ENCODE measurements at regions not wholly inside any gene's neighbourhood (a gene's known extent, or its start where the extent isn't known, plus 50 kb on each side); places are given as distances from the start of the nearest gene placed in this dataset.
"Not testable (repeated sequence)": the region's sequence is repeated elsewhere in the genome, so short reads cannot be mapped to it uniquely, and the experiment has no call there.

DNA sequence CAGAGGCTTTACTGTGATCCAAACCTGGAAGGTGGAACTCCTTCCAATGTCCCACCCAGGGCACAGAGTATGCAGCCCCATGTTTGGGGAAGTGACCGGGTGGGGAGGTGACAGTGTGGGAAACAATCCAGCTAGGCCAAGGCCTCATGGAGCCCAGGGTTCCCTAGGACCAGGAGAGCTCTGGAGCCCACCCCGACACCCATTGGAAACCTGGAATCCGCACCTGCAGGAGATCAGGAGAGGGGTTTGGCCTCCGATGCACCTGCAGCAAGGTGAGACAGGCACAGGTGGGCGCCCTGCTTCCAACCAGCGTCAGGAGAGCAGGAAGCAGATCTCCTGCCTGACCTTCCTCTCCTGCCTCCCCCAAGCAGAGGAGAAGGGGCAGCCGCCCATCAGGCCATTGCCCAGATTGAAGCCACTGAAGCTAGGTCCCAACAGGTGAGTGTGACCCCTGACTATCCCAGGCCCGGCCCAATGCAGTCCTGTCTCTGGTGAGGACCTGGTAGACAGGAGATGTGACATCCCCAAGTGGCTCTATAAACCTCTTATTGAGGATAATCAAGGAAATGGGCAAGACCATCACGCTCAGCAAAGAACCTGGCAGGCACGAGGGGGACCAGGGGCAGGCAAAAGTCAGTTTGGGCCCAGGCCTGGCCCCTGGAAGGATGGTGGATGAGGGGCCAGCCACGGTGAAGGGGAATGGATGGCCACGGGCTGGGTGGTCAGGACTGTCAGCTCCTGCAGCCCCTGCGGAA, 53.1 kb upstream of the CSPG4 start:
- H3K4me2 ChIP-seq (ENCODE audit: low read length); H2AFZ ChIP-seq (ENCODE audit: low read depth, low read length, poor library complexity, severe bottlenecking); H4K20me1 ChIP-seq (ENCODE audit: insufficient read depth); H3K4me1 ChIP-seq (ENCODE audit: control insufficient read depth in 1 of 2, insufficient read depth in 2 of 2, low read length in 2 of 2); CTCF ChIA-PET; ATAC-seq; BruUV-seq (replicated peaks); H3K9ac ChIP-seq (ENCODE audit: low read length); H3K27ac ChIP-seq (ENCODE audit: low read depth, low read length); intact Hi-C loops (cut with micrococcal nuclease); H3K4me3 ChIP-seq (replicated peaks in 1 of 2; ENCODE audit: low read depth in 1 of 2, low read length in 2 of 2); RAD21 ChIA-PET (ENCODE audit: low non-redundant PET in 1 of 2, low total read pairs in 2 of 2, uncharacterized antibody in 2 of 2, unreplicated experiment in 2 of 2); DNase-seq (ENCODE audit: low read depth, low spot score); POLR2A ChIA-PET; H3K36me3 ChIP-seq (ENCODE audit: control insufficient read depth in 1 of 2, insufficient read depth in 2 of 2, low read length in 2 of 2); H3K27me3 ChIP-seq (ENCODE audit: insufficient read depth, low read length); H3K79me2 ChIP-seq (ENCODE audit: insufficient read depth, low read length); H3K9me2 ChIP-seq (ENCODE audit: insufficient read depth); H3K9me3 ChIP-seq (ENCODE audit: control insufficient read depth in 1 of 2, insufficient read depth in 1 of 2, low read depth in 1 of 2, low read length in 2 of 2): not testable (repeated sequence)

DNA sequence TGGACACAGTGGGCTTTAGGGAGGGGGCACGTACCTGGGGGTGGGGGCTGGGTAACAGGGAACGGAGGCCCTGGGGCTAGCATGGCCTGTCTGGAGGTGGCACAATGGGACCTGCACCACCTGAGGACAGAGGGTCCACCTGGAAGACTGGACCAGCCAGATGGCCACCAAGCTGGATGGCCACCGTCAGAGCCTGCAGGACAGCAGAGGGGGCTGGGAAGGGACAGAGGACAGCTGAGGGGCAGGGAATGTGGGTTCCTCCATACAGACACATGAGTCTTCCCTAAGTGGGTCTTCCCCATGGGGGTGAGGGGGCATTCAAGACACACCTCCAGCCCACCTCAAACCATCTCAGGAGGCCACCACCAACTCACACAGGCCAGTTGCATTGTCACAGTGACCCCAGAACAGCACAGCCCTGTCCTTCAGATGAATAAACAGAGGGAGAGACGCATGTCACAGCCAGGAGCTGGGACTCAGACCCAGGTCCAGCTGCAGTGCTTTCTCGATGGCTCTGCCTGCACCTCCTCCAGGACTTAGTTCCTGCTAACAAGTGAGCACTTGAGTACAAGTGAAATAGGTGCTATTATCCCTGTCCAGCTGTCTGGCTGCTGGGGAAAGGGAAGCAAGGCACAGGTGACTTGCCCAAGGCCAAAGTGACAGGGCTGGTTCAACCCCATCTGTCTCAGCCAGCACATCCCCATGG, 52.4 kb upstream of the CSPG4 start:
- ATAC-seq; H3K27ac ChIP-seq (ENCODE audit: low read depth, low read length); H4K20me1 ChIP-seq (ENCODE audit: insufficient read depth); H3K27me3 ChIP-seq (ENCODE audit: insufficient read depth, low read length); BruUV-seq (replicated peaks); RAD21 ChIA-PET (ENCODE audit: low non-redundant PET in 1 of 2, low total read pairs in 2 of 2, uncharacterized antibody in 2 of 2, unreplicated experiment in 2 of 2); H3K4me2 ChIP-seq (ENCODE audit: low read length); H3K9me2 ChIP-seq (ENCODE audit: insufficient read depth); POLR2A ChIA-PET; DNase-seq (ENCODE audit: low read depth, low spot score); H2AFZ ChIP-seq (ENCODE audit: low read depth, low read length, poor library complexity, severe bottlenecking); intact Hi-C loops (cut with micrococcal nuclease); H3K4me3 ChIP-seq (replicated peaks in 1 of 2; ENCODE audit: low read depth in 1 of 2, low read length in 2 of 2); H3K36me3 ChIP-seq (ENCODE audit: control insufficient read depth in 1 of 2, insufficient read depth in 2 of 2, low read length in 2 of 2); H3K79me2 ChIP-seq (ENCODE audit: insufficient read depth, low read length); H3K4me1 ChIP-seq (ENCODE audit: control insufficient read depth in 1 of 2, insufficient read depth in 2 of 2, low read length in 2 of 2); H3K9ac ChIP-seq (ENCODE audit: low read length); H3K9me3 ChIP-seq (ENCODE audit: control insufficient read depth in 1 of 2, insufficient read depth in 1 of 2, low read depth in 1 of 2, low read length in 2 of 2); CTCF ChIA-PET: not testable (repeated sequence)

DNA sequence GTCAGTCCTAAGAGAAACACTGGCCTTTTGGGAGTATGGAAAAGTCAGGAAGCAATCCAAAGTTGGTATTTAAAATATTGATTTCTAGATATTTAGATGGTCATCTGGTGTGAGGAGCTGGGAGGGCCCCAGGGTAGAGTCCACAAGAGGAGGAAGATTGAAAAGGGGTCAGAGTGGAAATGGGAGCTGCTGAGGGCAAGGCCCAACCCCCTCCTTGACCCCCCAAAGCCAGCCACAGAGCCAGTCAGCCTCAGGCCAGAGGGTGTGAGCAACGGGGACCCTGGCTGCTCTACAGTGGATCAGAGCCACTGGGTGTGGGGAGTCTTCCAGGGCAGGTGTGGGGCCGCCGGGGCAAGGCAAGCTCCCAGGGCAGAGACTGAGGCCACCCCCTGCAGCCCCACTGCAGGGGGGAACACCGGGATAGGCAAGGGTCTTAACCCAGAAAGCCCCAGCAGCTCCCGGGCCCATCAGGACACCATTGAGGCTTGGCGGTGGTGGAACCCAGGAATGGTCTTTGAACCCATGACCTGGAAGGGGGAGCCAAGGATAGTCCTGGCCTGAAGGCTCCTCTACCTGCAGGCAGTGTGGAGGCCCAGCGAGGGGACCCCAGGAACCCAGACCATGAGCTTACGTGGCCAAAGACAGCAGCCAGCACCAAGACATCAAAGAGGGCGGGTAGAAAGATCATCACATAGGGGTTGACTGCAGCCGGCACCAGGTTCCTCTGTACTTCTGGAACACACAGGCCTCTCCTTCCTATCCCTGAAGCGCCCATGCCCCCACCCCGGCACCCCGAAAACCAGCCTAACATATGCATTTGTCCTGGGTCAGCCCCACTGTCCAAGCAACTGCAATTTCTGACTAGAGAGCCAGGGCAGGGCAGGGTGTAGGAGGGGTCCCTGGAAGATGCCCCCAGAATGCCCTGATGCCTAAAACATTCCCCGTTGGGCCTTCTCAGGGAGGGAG, 51.3 kb upstream of the CSPG4 start:
- H3K9ac ChIP-seq (ENCODE audit: low read length); H3K9me2 ChIP-seq (ENCODE audit: insufficient read depth); ATAC-seq; intact Hi-C loops (cut with micrococcal nuclease); CTCF ChIA-PET; H3K4me2 ChIP-seq (ENCODE audit: low read length); H3K9me3 ChIP-seq (ENCODE audit: control insufficient read depth in 1 of 2, insufficient read depth in 1 of 2, low read depth in 1 of 2, low read length in 2 of 2); H3K4me3 ChIP-seq (replicated peaks in 1 of 2; ENCODE audit: low read depth in 1 of 2, low read length in 2 of 2); POLR2A ChIA-PET; H4K20me1 ChIP-seq (ENCODE audit: insufficient read depth); BruUV-seq (replicated peaks); H3K36me3 ChIP-seq (ENCODE audit: control insufficient read depth in 1 of 2, insufficient read depth in 2 of 2, low read length in 2 of 2); H3K27me3 ChIP-seq (ENCODE audit: insufficient read depth, low read length); H3K27ac ChIP-seq (ENCODE audit: low read depth, low read length); DNase-seq (ENCODE audit: low read depth, low spot score); H2AFZ ChIP-seq (ENCODE audit: low read depth, low read length, poor library complexity, severe bottlenecking); H3K79me2 ChIP-seq (ENCODE audit: insufficient read depth, low read length); RAD21 ChIA-PET (ENCODE audit: low non-redundant PET in 1 of 2, low total read pairs in 2 of 2, uncharacterized antibody in 2 of 2, unreplicated experiment in 2 of 2); H3K4me1 ChIP-seq (ENCODE audit: control insufficient read depth in 1 of 2, insufficient read depth in 2 of 2, low read length in 2 of 2): not testable (repeated sequence)
